ENCODE measurements at regions not wholly inside any gene's neighbourhood (a gene's known extent, or its start where the extent isn't known, plus 50 kb on each side); places are given as distances from the start of the nearest gene placed in this dataset.

- Histone ChIP-seq H3K4me3 (ENCODE audit: control insufficient read depth in 1 of 2, extremely low read depth in 1 of 2, low read length in 1 of 2) (no peak overlapping the region), H3K27ac (ENCODE audit: low read length) (no peak overlapping the region), H3K27me3 (replicated peaks in 1 of 2; ENCODE audit: control insufficient read depth in 2 of 2, extremely low read depth in 1 of 2, insufficient read depth in 2 of 2, low read length in 1 of 2) (no peaks in the 10 kb centered on the region), H3K36me3 (ENCODE audit: control insufficient read depth in 2 of 2, extremely low read depth in 1 of 2, insufficient read depth in 1 of 2, low read length in 1 of 2) (no peaks in the 10 kb centered on the region), H3K9me3 (no peaks in the 10 kb centered on the region), H3K4me1 (ENCODE audit: control insufficient read depth in 1 of 2, extremely low read depth in 1 of 2, insufficient read depth in 2 of 2, low read length in 2 of 2) (no peaks in the 10 kb centered on the region)
- Mint-ChIP-seq H3K27me3 (peaks cover 0 to 4% of the 10 kb centered on the region in 2 donors), H3K4me1 (no peaks in the 10 kb centered on the region), H3K4me3 (no peak overlapping the region), H3K36me3 (no peaks in the 10 kb centered on the region), H3K9me3 (peaks cover 0 to 13% (median 0%) of the 10 kb centered on the region in 3 donors), H3K27ac (no peak overlapping the region)
- ChIA-PET CTCF (no interaction called here), POLR2A (no interaction called here)
- no peak for ATAC-seq (replicated peaks in 1 of 4)
- no peak for DNase-seq
Observed at GRCh38 chr3:135364676-135365075, 569.6 kb downstream of the EPHB1 start.

GRCh38 chr3:135366816-135367215, 571.8 kb downstream of the EPHB1 start:
- Histone ChIP-seq H3K9me3 (no peaks in the 10 kb centered on the region), H3K27ac (ENCODE audit: low read length) (no peak overlapping the region), H3K4me3 (ENCODE audit: control insufficient read depth in 1 of 2, extremely low read depth in 1 of 2, low read length in 1 of 2) (no peak overlapping the region), H3K27me3 (replicated peaks in 1 of 2; ENCODE audit: control insufficient read depth in 2 of 2, extremely low read depth in 1 of 2, insufficient read depth in 2 of 2, low read length in 1 of 2) (no peaks in the 10 kb centered on the region), H3K4me1 (ENCODE audit: control insufficient read depth in 1 of 2, extremely low read depth in 1 of 2, insufficient read depth in 2 of 2, low read length in 2 of 2) (no peaks in the 10 kb centered on the region), H3K36me3 (ENCODE audit: control insufficient read depth in 2 of 2, extremely low read depth in 1 of 2, insufficient read depth in 1 of 2, low read length in 1 of 2) (no peaks in the 10 kb centered on the region)
- Mint-ChIP-seq H3K36me3 (no peaks in the 10 kb centered on the region), H3K4me1 (no peaks in the 10 kb centered on the region), H3K27ac (no peak overlapping the region), H3K4me3 (no peak overlapping the region), H3K27me3 (peaks cover 0 to 4% of the 10 kb centered on the region in 2 donors), H3K9me3 (peaks cover 0 to 13% (median 0%) of the 10 kb centered on the region in 3 donors)
- POLR2A ChIA-PET = no interaction called here
- no peak for ATAC-seq (replicated peaks in 1 of 4)
- CTCF ChIA-PET = no interaction called here
- 65% methylated on average over 2 of the region's 3 CpGs for WGBS (ENCODE audit: insufficient coverage)
- no peak for DNase-seq

- Histone ChIP-seq H3K4me3 (ENCODE audit: control insufficient read depth in 1 of 2, extremely low read depth in 1 of 2, low read length in 1 of 2) (no peak overlapping the region), H3K36me3 (ENCODE audit: control insufficient read depth in 2 of 2, extremely low read depth in 1 of 2, insufficient read depth in 1 of 2, low read length in 1 of 2) (no peaks in the 10 kb centered on the region), H3K9me3 (no peaks in the 10 kb centered on the region), H3K27me3 (replicated peaks in 1 of 2; ENCODE audit: control insufficient read depth in 2 of 2, extremely low read depth in 1 of 2, insufficient read depth in 2 of 2, low read length in 1 of 2) (no peaks in the 10 kb centered on the region), H3K4me1 (ENCODE audit: control insufficient read depth in 1 of 2, extremely low read depth in 1 of 2, insufficient read depth in 2 of 2, low read length in 2 of 2) (no peaks in the 10 kb centered on the region), H3K27ac (ENCODE audit: low read length) (no peak overlapping the region)
- ATAC-seq (replicated peaks in 1 of 4) = no peak
- no peaks in the 10 kb centered on the region for H3K36me3 Mint-ChIP-seq
- WGBS (ENCODE audit: insufficient coverage) = 6% methylated on average over 3 of the region's 3 CpGs
- no peak for DNase-seq
- no peak overlapping the region for H3K27ac Mint-ChIP-seq
- ChIA-PET POLR2A (no interaction called here), CTCF (no interaction called here)
- peaks cover 0 to 4% of the 10 kb centered on the region in 2 donors for H3K27me3 Mint-ChIP-seq
- H3K4me1 Mint-ChIP-seq = no peaks in the 10 kb centered on the region
- H3K4me3 Mint-ChIP-seq = no peak overlapping the region
- H3K9me3 Mint-ChIP-seq = peaks cover 0 to 6% (median 0%) of the 10 kb centered on the region in 3 donors
Observed at GRCh38 chr3:135368316-135368715, 573.3 kb downstream of the EPHB1 start.

GRCh38 chr3:135368781-135369180, 573.7 kb downstream of the EPHB1 start:
- DNase-seq = no peak
- H3K9me3 Mint-ChIP-seq = peaks cover 0 to 1% (median 0%) of the 10 kb centered on the region in 3 donors
- Histone ChIP-seq H3K4me3 (ENCODE audit: control insufficient read depth in 1 of 2, extremely low read depth in 1 of 2, low read length in 1 of 2) (no peak overlapping the region), H3K27me3 (replicated peaks in 1 of 2; ENCODE audit: control insufficient read depth in 2 of 2, extremely low read depth in 1 of 2, insufficient read depth in 2 of 2, low read length in 1 of 2) (no peaks in the 10 kb centered on the region), H3K36me3 (ENCODE audit: control insufficient read depth in 2 of 2, extremely low read depth in 1 of 2, insufficient read depth in 1 of 2, low read length in 1 of 2) (no peaks in the 10 kb centered on the region), H3K4me1 (ENCODE audit: control insufficient read depth in 1 of 2, extremely low read depth in 1 of 2, insufficient read depth in 2 of 2, low read length in 2 of 2) (no peaks in the 10 kb centered on the region), H3K9me3 (no peaks in the 10 kb centered on the region), H3K27ac (ENCODE audit: low read length) (no peak overlapping the region)
- CTCF ChIA-PET = no interaction called here
- H3K27ac Mint-ChIP-seq = no peak overlapping the region
- POLR2A ChIA-PET = no interaction called here
- H3K4me3 Mint-ChIP-seq = no peak overlapping the region
- no peaks in the 10 kb centered on the region for H3K36me3 Mint-ChIP-seq
- H3K27me3 Mint-ChIP-seq = peaks cover 0 to 3% of the 10 kb centered on the region in 2 donors
- ATAC-seq (replicated peaks in 1 of 4) = no peak
- H3K4me1 Mint-ChIP-seq = no peaks in the 10 kb centered on the region
- no CpG with 5 or more reads among the region's 3 CpGs for WGBS (ENCODE audit: insufficient coverage)

- CTCF ChIA-PET = no interaction called here
- POLR2A ChIA-PET = no interaction called here
- H3K27ac ChIP-seq (ENCODE audit: low read length) = no peak overlapping the region
- H3K9me3 Mint-ChIP-seq = peaks cover 0 to 16% (median 11%) of the 10 kb centered on the region in 3 donors
- ATAC-seq (replicated peaks in 1 of 4) (no peak), DNase-seq (no peak)
- peaks cover 2 to 3% of the 10 kb centered on the region in 2 donors for H3K27me3 Mint-ChIP-seq
- H3K4me3 Mint-ChIP-seq = no peak overlapping the region
- no peak overlapping the region for H3K4me3 ChIP-seq (ENCODE audit: control insufficient read depth in 1 of 2, extremely low read depth in 1 of 2, low read length in 1 of 2)
- H3K4me1 ChIP-seq (ENCODE audit: control insufficient read depth in 1 of 2, extremely low read depth in 1 of 2, insufficient read depth in 2 of 2, low read length in 2 of 2) = no peaks in the 10 kb centered on the region
- 47% methylated on average over 3 of the region's 3 CpGs for WGBS (ENCODE audit: insufficient coverage)
- no peaks in the 10 kb centered on the region for H3K36me3 Mint-ChIP-seq
- no peaks in the 10 kb centered on the region for H3K4me1 Mint-ChIP-seq
- H3K27ac Mint-ChIP-seq = no peak overlapping the region
- H3K36me3 ChIP-seq (ENCODE audit: control insufficient read depth in 2 of 2, extremely low read depth in 1 of 2, insufficient read depth in 1 of 2, low read length in 1 of 2) = no peaks in the 10 kb centered on the region
- H3K9me3 ChIP-seq = no peaks in the 10 kb centered on the region
- no peaks in the 10 kb centered on the region for H3K27me3 ChIP-seq (replicated peaks in 1 of 2; ENCODE audit: control insufficient read depth in 2 of 2, extremely low read depth in 1 of 2, insufficient read depth in 2 of 2, low read length in 1 of 2)
Observed at GRCh38 chr3:135374571-135374970, 579.5 kb downstream of the EPHB1 start.

GRCh38 chr3:135382188-135382587, 583.3 kb upstream of the PPP2R3A start:
- ChIA-PET CTCF (no interaction called here), POLR2A (no interaction called here)
- Histone ChIP-seq H3K27me3 (replicated peaks in 1 of 2; ENCODE audit: control insufficient read depth in 2 of 2, extremely low read depth in 1 of 2, insufficient read depth in 2 of 2, low read length in 1 of 2) (peaks cover 0 to 2% of the 10 kb centered on the region in 2 experiments), H3K9me3 (no peaks in the 10 kb centered on the region), H3K27ac (ENCODE audit: low read length) (no peak overlapping the region), H3K4me1 (ENCODE audit: control insufficient read depth in 1 of 2, extremely low read depth in 1 of 2, insufficient read depth in 2 of 2, low read length in 2 of 2) (no peaks in the 10 kb centered on the region), H3K4me3 (ENCODE audit: control insufficient read depth in 1 of 2, extremely low read depth in 1 of 2, low read length in 1 of 2) (no peak overlapping the region), H3K36me3 (ENCODE audit: control insufficient read depth in 2 of 2, extremely low read depth in 1 of 2, insufficient read depth in 1 of 2, low read length in 1 of 2) (no peaks in the 10 kb centered on the region)
- H3K27ac Mint-ChIP-seq = no peak overlapping the region
- ATAC-seq (replicated peaks in 1 of 4) = no peak
- no peak overlapping the region for H3K4me3 Mint-ChIP-seq
- no peak for DNase-seq
- peaks cover 0 to 3% of the 10 kb centered on the region in 2 donors for H3K27me3 Mint-ChIP-seq
- H3K36me3 Mint-ChIP-seq = no peaks in the 10 kb centered on the region
- H3K9me3 Mint-ChIP-seq = no peaks in the 10 kb centered on the region
- no peaks in the 10 kb centered on the region for H3K4me1 Mint-ChIP-seq
- WGBS (ENCODE audit: insufficient coverage) = no CpG with 5 or more reads among the region's 3 CpGs

GRCh38 chr3:135382621-135383020, 582.9 kb upstream of the PPP2R3A start:
- ChIA-PET CTCF (no interaction called here), POLR2A (no interaction called here)
- H3K4me3 Mint-ChIP-seq = no peak overlapping the region
- peaks cover 0 to 2% of the 10 kb centered on the region in 2 experiments for H3K27me3 ChIP-seq (replicated peaks in 1 of 2; ENCODE audit: control insufficient read depth in 2 of 2, extremely low read depth in 1 of 2, insufficient read depth in 2 of 2, low read length in 1 of 2)
- H3K9me3 Mint-ChIP-seq = peaks cover 0 to 1% (median 0%) of the 10 kb centered on the region in 3 donors
- DNase-seq (no peak), ATAC-seq (replicated peaks in 1 of 4) (no peak)
- no peaks in the 10 kb centered on the region for H3K4me1 ChIP-seq (ENCODE audit: control insufficient read depth in 1 of 2, extremely low read depth in 1 of 2, insufficient read depth in 2 of 2, low read length in 2 of 2)
- peaks cover 0 to 3% of the 10 kb centered on the region in 2 donors for H3K27me3 Mint-ChIP-seq
- no peaks in the 10 kb centered on the region for H3K4me1 Mint-ChIP-seq
- no peak overlapping the region for H3K27ac ChIP-seq (ENCODE audit: low read length)
- H3K36me3 ChIP-seq (ENCODE audit: control insufficient read depth in 2 of 2, extremely low read depth in 1 of 2, insufficient read depth in 1 of 2, low read length in 1 of 2) = no peaks in the 10 kb centered on the region
- no peaks in the 10 kb centered on the region for H3K9me3 ChIP-seq
- no peaks in the 10 kb centered on the region for H3K36me3 Mint-ChIP-seq
- H3K27ac Mint-ChIP-seq = no peak overlapping the region
- WGBS (ENCODE audit: insufficient coverage) = 78% methylated on average over 3 of the region's 3 CpGs
- H3K4me3 ChIP-seq (ENCODE audit: control insufficient read depth in 1 of 2, extremely low read depth in 1 of 2, low read length in 1 of 2) = no peak overlapping the region
